UCSD-AML1 (cell line): ENCODE measurements at regions not wholly inside any gene's neighbourhood (a gene's known extent, or its start where the extent isn't known, plus 50 kb on each side); places are given as distances from the start of the nearest gene placed in this dataset.
"Not testable (repeated sequence)": the region's sequence is repeated elsewhere in the genome, so short reads cannot be mapped to it uniquely, and the experiment has no call there.

Source experiments
- DNase-seq: peaks from one replicate; lab custom pipeline; 2025; ENCODE audit not compliant: unreplicated experiment; lab: John Stamatoyannopoulos, UW

GRCh38 chr6:68160812-68161211 is 474.3 kb upstream of the ADGRB3 start:
- DNase-seq = not testable (repeated sequence)

GRCh38 chr6:68160348-68160747 is 474.7 kb upstream of the ADGRB3 start:
- no peak for DNase-seq

- DNase-seq = no peak
These were observed 475.6 kb upstream of the ADGRB3 start for GRCh38 chr6:68159433-68159832.

GRCh38 chr6:68158256-68158655 is 476.8 kb upstream of the ADGRB3 start:
- DNase-seq = no peak

GRCh38 chr6:68144667-68145066 is 490.4 kb upstream of the ADGRB3 start:
- DNase-seq = no peak

- DNase-seq = no peak
These were observed 493.9 kb upstream of the ADGRB3 start for GRCh38 chr6:68141190-68141589.

- DNase-seq = no peak
These were observed 496.0 kb upstream of the ADGRB3 start for GRCh38 chr6:68139130-68139529.

GRCh38 chr6:68134796-68135195 is 500.3 kb upstream of the ADGRB3 start:
- DNase-seq = no peak

GRCh38 chr6:68128211-68128610 is 506.9 kb upstream of the ADGRB3 start:
- no peak for DNase-seq

GRCh38 chr6:68127074-68127473 is 508.0 kb upstream of the ADGRB3 start:
- no peak for DNase-seq

GRCh38 chr6:68126089-68126749 is 508.9 kb upstream of the ADGRB3 start:
- DNase-seq = no peak

GRCh38 chr6:68122975-68123374 is 512.1 kb upstream of the ADGRB3 start:
- DNase-seq = not testable (repeated sequence)

GRCh38 chr6:68122032-68122431 is 513.0 kb upstream of the ADGRB3 start:
- DNase-seq = no peak

- not testable (repeated sequence) for DNase-seq
These were observed 514.1 kb upstream of the ADGRB3 start for GRCh38 chr6:68120954-68121353.

- no peak for DNase-seq
These were observed 520.5 kb upstream of the ADGRB3 start for GRCh38 chr6:68114463-68115047.

- no peak for DNase-seq
These were observed 526.7 kb upstream of the ADGRB3 start for GRCh38 chr6:68108233-68108835.

GRCh38 chr6:68094070-68094469 is 541.0 kb upstream of the ADGRB3 start:
- no peak for DNase-seq

- no peak for DNase-seq
These were observed 547.5 kb upstream of the ADGRB3 start for GRCh38 chr6:68087399-68088133.

GRCh38 chr6:68086199-68086598 is 548.9 kb upstream of the ADGRB3 start:
- DNase-seq = no peak

- DNase-seq = not testable (repeated sequence)
These were observed 549.5 kb upstream of the ADGRB3 start for GRCh38 chr6:68085599-68085998.

GRCh38 chr6:68082086-68082485 is 553.0 kb upstream of the ADGRB3 start:
- no peak for DNase-seq

- DNase-seq = no peak
These were observed 555.0 kb upstream of the ADGRB3 start for GRCh38 chr6:68080074-68080473.
